Panc1 (cell line): ENCODE measurements at regions not wholly inside any gene's neighbourhood (a gene's known extent, or its start where the extent isn't known, plus 50 kb on each side); places are given as distances from the start of the nearest gene placed in this dataset.

Experiments used
- ATAC-seq: fragments of 200-7000 bp; cut with Tn5 transposase; 2 replicates; pipeline ENCODE4 v1.9.1; 2020; ENCODE audit warnings: mild to moderate bottlenecking, moderate library complexity
- BruUV-seq: library from RNA; stranded (reverse); fragments of 400-500 nt; replicated peaks from 2 replicates; lab custom pipeline; 2021; lab: Mats Ljungman, UMichigan
- CTCF ChIA-PET: fragments of 300-600 bp; sonication (Branson Sonifier 250); formaldehyde crosslinking; loops from one replicate; lab custom pipeline; 2022; ENCODE audit warnings: antibody characterized with exemption; lab: Charles Lee
- POLR2A ChIA-PET: fragments of 300-600 bp; sonication (Branson Sonifier 250); formaldehyde crosslinking; loops from one replicate; lab custom pipeline; 2022; ENCODE audit warnings: antibody characterized with exemption; lab: Charles Lee
- DNase-seq: peaks from one replicate; pipeline ENCODE4 v3.0.0-alpha.2; 2010; ENCODE audit warnings: low read depth, low spot score
- H3K27ac ChIP-seq: 2 replicates; pipeline ENCODE4 v1.5.1; 2011; ENCODE audit warnings: mild to moderate bottlenecking, low read length, inconsistent platforms
- H3K27me3 ChIP-seq: fragments of 200-500 bp; sonication (Bioruptor generic); 2 replicates; pipeline ENCODE4 v1.6.0; 2014; ENCODE audit warnings: low read length, inconsistent platforms; ENCODE audit not compliant: control insufficient read depth, insufficient read depth
- H3K36me3 ChIP-seq: fragments of 200-500 bp; sonication (Bioruptor generic); 2 replicates; pipeline ENCODE4 v1.5.1; 2014; ENCODE audit warnings: inconsistent platforms, mild to moderate bottlenecking, low read length, moderate library complexity; ENCODE audit not compliant: control insufficient read depth, insufficient read depth
- H3K4me1 ChIP-seq: 2 replicates; pipeline ENCODE4 v1.5.1; 2011; ENCODE audit warnings: inconsistent platforms, mild to moderate bottlenecking, low read length, moderate library complexity; ENCODE audit not compliant: control insufficient read depth, insufficient read depth
- H3K4me3 ChIP-seq, 2 experiments: 2 replicates each; pipeline ENCODE4 v1.5.1; 2011 to 2012; ENCODE audit warnings: low read depth in 2 of 2, low read length in 2 of 2, mild to moderate bottlenecking in 2 of 2, inconsistent platforms in 1 of 2, moderate library complexity in 1 of 2
- H3K9me3 ChIP-seq: fragments of 200-500 bp; sonication (Bioruptor generic); 2 replicates; pipeline ENCODE4 v1.5.1; 2014; ENCODE audit warnings: low read depth, mild to moderate bottlenecking, inconsistent platforms, low read length, moderate library complexity; ENCODE audit not compliant: control insufficient read depth, insufficient read depth
- CTCF ChIP-seq: fragments of 450-650 bp; IDR thresholded peaks from 2 replicates; pipeline ENCODE4 v1.5.1; 2017; ENCODE audit warnings: mild to moderate bottlenecking
- POLR2AphosphoS5 ChIP-seq: IDR thresholded peaks from 2 replicates; pipeline ENCODE4 v1.6.1; 2012; ENCODE audit warnings: mild to moderate bottlenecking, low read depth, low read length, moderate library complexity
- REST ChIP-seq, 2 experiments: IDR thresholded peaks; 2 replicates each; pipeline ENCODE4 v1.6.1; 2011 to 2012; ENCODE audit warnings: low read depth in 2 of 2, control low read depth in 1 of 2, low read length in 1 of 2, mild to moderate bottlenecking in 1 of 2, moderate library complexity in 1 of 2; ENCODE audit not compliant: insufficient read depth in 1 of 2
- SIN3A ChIP-seq: IDR thresholded peaks from 2 replicates; pipeline ENCODE4 v1.6.1; 2012; ENCODE audit warnings: low read depth, mild to moderate bottlenecking, low read length, moderate library complexity, borderline replicate concordance; ENCODE audit not compliant: insufficient read depth
- TCF7L2 ChIP-seq: IDR thresholded peaks from 2 replicates; pipeline ENCODE4 v1.6.1; 2011; ENCODE audit warnings: mild to moderate bottlenecking, low read depth, low read length, inconsistent platforms
- in situ Hi-C: cut with HindIII; loops from 2 replicates; pipeline ENCODE4 v1.10.0; 2016; ENCODE audit warnings: low sequenced_read_pairs, low pct_unique_long_range_greater_than_20kb
- intact Hi-C: fragments of 100-400 bp; cut with micrococcal nuclease; formaldehyde crosslinking; loops from one replicate; pipeline ENCODE4 v1.10.0; 2022; ENCODE audit not compliant: unreplicated experiment

DNA sequence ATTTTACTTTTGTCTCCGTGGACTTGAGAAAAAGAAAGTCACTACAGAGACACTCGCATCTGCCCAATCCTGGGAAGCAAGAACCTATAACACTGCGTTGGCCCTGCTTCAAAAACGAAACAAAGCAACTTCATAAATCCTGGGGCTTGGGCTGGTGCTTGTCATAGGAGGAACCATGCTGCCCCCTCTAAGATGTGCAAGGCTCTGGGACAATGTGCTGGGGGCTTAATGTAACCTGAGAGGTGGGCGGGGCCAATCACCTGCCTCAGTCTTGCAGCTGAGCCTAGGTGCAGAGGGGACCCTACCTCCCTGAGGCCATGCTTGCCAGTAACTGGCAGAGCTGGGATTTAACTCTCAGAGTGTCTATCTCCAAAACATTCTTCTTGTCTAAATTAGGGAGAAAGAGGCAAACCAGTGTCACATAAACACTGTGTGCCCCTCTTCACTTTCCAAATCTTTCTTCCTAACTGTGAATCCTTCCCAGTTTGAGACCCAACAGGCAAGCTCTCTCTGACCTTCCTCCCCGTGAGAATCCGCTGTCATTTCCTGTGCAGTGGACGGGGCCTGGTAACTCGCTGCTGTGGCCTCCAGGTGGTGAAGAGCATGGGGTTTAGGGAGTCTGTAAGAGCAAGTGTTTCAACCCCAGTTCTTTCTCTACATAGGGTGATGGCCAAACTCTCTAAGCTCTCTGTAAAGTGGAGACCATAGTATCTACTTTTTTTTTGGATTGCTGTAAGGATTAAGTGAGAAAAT lies 115.1 kb downstream of the ACKR3 start:
- TF ChIP-seq SIN3A, result no peak
- no peak for TF ChIP-seq TCF7L2
- TF ChIP-seq POLR2AphosphoS5, result no peak
- TF ChIP-seq REST (IDR thresholded peaks at IDR 0.05; ENCODE audit: insufficient read depth in 1 of 2, low read depth in 2 of 2, low read length in 1 of 2), result no peak
- no peak for TF ChIP-seq CTCF
- POLR2A ChIA-PET, result no interaction called here
- intact Hi-C loops, result no loop called here

DNA sequence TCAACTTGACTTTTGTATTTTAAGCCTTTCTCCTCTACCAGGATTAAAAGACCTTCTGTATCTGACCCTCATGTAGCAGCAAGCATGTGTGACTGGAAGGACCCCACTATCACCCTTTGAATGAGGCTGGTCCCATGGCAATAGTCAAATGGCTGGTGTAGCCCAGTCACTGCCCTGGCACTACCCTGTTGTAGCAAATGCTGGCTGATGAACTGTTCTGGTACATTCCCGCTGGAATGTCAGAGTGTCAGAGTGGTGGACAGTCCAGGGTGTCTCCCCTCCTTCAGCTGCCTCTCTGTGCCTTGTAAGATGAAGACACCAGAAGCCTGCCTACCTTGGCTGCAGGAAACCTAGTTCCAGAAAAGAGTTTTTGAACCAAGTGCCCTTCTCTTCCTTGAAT lies 115.7 kb downstream of the ACKR3 start:
- Histone ChIP-seq H3K9me3 (no peaks in the 10 kb centered on the region), H3K4me1 (no peaks in the 10 kb centered on the region), H3K4me3 (no peak overlapping the region), H3K36me3 (no peaks in the 10 kb centered on the region), H3K27me3 (no peaks in the 10 kb centered on the region; the same call in 1 of the 2 replicates), H3K27ac (no peak overlapping the region)
- TF ChIP-seq POLR2AphosphoS5 (no peak), TCF7L2 (no peak), REST (IDR thresholded peaks at IDR 0.05; ENCODE audit: insufficient read depth in 1 of 2, low read depth in 2 of 2, low read length in 1 of 2) (no peak), SIN3A (no peak), CTCF (no peak)
- ChIA-PET POLR2A (no interaction called here), CTCF (no interaction called here)
- BruUV-seq, result no TSS peak
- ATAC-seq (no peak), DNase-seq (no peak)
- in situ Hi-C loops (no loop called here), intact Hi-C loops (no loop called here)

More for the DNA sequence above, 115.1 kb downstream of the ACKR3 start:
- CTCF ChIA-PET, result no interaction called here
- DNase-seq, result no peak
- H3K9me3 ChIP-seq, result no peaks in the 10 kb centered on the region
- BruUV-seq, result no TSS peak
- H3K4me3 ChIP-seq, result no peak overlapping the region
- in situ Hi-C loops, result no loop called here
- no peak overlapping the region for H3K27ac ChIP-seq
- no peaks in the 10 kb centered on the region for H3K36me3 ChIP-seq
- no peaks in the 10 kb centered on the region; the same call in none of the 2 replicates for H3K27me3 ChIP-seq
- ATAC-seq, result no peak
- H3K4me1 ChIP-seq, result no peaks in the 10 kb centered on the region
